ENCODE measurements at regions not wholly inside any gene's neighbourhood (a gene's known extent, or its start where the extent isn't known, plus 50 kb on each side); places are given as distances from the start of the nearest gene placed in this dataset.

DNA sequence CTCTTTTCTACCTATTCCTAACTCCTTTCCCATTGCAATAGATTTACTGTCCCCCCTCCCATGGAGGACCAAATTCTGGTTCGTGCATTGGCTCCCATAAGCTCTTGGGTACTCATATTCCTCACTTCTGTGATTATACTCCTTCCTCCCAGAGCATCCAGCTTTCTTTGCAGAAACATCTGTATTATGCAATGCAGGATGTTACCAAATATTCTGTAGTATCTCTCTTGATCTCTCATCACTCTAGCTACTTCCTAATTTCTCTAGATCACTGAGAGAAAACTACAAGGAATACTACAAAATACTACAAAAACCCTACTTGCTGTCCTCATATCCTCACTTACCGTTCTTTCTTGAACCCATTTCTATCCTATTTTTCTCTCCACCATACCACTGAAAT is 395.9 kb upstream of the HS3ST1 start:
- Histone ChIP-seq H3K79me2 (ENCODE audit: control insufficient read depth, insufficient read depth, low read length) (no peaks in the 10 kb centered on the region), H3K4me2 (replicated peaks; ENCODE audit: low read depth, low read length, poor library complexity, severe bottlenecking) (no peak overlapping the region), H3K36me3 (replicated peaks in 1 of 2; ENCODE audit: control extremely low read depth in 1 of 2, control insufficient read depth in 1 of 2, extremely low read depth in 1 of 2, insufficient read depth in 2 of 2, low read length in 1 of 2) (no peaks in the 10 kb centered on the region), H2AFZ (ENCODE audit: insufficient read depth, low read depth, low read length, poor library complexity, severe bottlenecking) (no peak overlapping the region), H3K4me1 (ENCODE audit: control insufficient read depth in 2 of 2, insufficient read depth in 2 of 2, low read length in 2 of 2) (no peaks in the 10 kb centered on the region), H4K20me1 (ENCODE audit: control insufficient read depth, insufficient read depth, low read length, poor library complexity, severe bottlenecking) (no peaks in the 10 kb centered on the region), H3K27me3 (replicated peaks in 1 of 4; ENCODE audit: control extremely low read depth in 1 of 4, control insufficient read depth in 3 of 4, insufficient read depth in 4 of 4, low read length in 3 of 4) (no peaks in the 10 kb centered on the region), H3K27ac (ENCODE audit: low read length in 2 of 2) (no peak overlapping the region), H3K9ac (ENCODE audit: low read length) (no peak overlapping the region), H3K9me3 (ENCODE audit: control extremely low read depth in 1 of 3, control insufficient read depth in 2 of 3, insufficient read depth in 1 of 3, low read length in 2 of 3) (no peaks in the 10 kb centered on the region), H3K4me3 (ENCODE audit: control extremely low read depth in 1 of 5, extremely low read depth in 1 of 5, insufficient read depth in 1 of 5, low read depth in 2 of 5, low read length in 4 of 5) (no peak overlapping the region)
- H3K4me1 Mint-ChIP-seq, result no peaks in the 10 kb centered on the region
- no peak overlapping the region for H3K4me3 Mint-ChIP-seq
- H3K27ac Mint-ChIP-seq, result no peak overlapping the region
- POLR2A ChIA-PET, result no interaction called here
- no peaks in the 10 kb centered on the region for H3K27me3 Mint-ChIP-seq
- no peak for ATAC-seq (ENCODE audit: low read depth)
- no peak for TF ChIP-seq EZH2 (IDR thresholded peaks at IDR 0.05; ENCODE audit: borderline replicate concordance, insufficient read depth, low read depth, low read length, poor library complexity, severe bottlenecking)
- TF ChIP-seq, protein P1, sequence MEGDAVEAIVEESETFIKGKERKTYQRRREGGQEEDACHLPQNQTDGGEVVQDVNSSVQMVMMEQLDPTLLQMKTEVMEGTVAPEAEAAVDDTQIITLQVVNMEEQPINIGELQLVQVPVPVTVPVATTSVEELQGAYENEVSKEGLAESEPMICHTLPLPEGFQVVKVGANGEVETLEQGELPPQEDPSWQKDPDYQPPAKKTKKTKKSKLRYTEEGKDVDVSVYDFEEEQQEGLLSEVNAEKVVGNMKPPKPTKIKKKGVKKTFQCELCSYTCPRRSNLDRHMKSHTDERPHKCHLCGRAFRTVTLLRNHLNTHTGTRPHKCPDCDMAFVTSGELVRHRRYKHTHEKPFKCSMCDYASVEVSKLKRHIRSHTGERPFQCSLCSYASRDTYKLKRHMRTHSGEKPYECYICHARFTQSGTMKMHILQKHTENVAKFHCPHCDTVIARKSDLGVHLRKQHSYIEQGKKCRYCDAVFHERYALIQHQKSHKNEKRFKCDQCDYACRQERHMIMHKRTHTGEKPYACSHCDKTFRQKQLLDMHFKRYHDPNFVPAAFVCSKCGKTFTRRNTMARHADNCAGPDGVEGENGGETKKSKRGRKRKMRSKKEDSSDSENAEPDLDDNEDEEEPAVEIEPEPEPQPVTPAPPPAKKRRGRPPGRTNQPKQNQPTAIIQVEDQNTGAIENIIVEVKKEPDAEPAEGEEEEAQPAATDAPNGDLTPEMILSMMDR (IDR thresholded peaks at IDR 0.05), result no peak
- DNase-seq, result no peak
- CTCF ChIA-PET, result no interaction called here
- WGBS (ENCODE audit: insufficient coverage), result no CpG with 5 or more reads among the region's 2 CpGs
- no peaks in the 10 kb centered on the region for H3K9me3 Mint-ChIP-seq (ENCODE audit: insufficient read depth)
- intact Hi-C loops (cut with micrococcal nuclease), result no loop called here

DNA sequence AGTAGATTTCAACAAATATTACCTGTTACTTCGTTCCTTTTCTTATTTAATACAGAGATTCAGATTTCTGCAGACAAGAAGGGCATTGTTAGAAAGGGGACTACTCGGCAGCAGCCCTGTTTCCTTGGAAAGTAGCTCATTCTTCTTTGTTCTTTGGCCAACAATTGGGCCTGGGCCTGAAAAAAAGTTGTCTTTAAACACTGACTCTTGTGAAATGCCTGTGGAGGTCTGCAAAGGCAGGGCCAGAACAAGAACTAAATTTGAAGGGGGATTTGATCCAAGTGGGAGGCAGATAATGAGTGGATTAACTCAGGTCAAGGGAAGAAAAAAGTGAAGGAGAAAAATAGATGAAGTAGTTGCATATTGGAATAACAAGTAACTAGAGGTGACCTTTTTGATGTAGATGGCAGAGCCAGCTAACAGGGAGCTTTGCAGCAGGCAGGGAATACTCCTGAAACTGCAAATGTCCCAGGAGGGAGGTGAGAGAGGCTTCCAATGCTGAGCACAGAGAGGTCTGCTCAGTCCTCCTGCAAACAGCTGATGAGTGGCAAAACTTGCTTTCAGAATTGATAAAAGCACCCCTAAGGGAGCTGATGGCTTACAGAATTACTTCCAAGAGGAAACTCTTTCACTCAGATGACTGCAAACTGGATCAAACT is 393.2 kb upstream of the HS3ST1 start:
- Histone ChIP-seq H3K27me3 (replicated peaks in 1 of 4; ENCODE audit: control extremely low read depth in 1 of 4, control insufficient read depth in 3 of 4, insufficient read depth in 4 of 4, low read length in 3 of 4) (no peaks in the 10 kb centered on the region), H2AFZ (ENCODE audit: insufficient read depth, low read depth, low read length, poor library complexity, severe bottlenecking) (no peak overlapping the region), H3K79me2 (ENCODE audit: control insufficient read depth, insufficient read depth, low read length) (no peaks in the 10 kb centered on the region), H3K4me1 (ENCODE audit: control insufficient read depth in 2 of 2, insufficient read depth in 2 of 2, low read length in 2 of 2) (no peaks in the 10 kb centered on the region), H3K4me2 (replicated peaks; ENCODE audit: low read depth, low read length, poor library complexity, severe bottlenecking) (no peak overlapping the region), H3K27ac (ENCODE audit: low read length in 2 of 2) (no peak overlapping the region), H3K36me3 (replicated peaks in 1 of 2; ENCODE audit: control extremely low read depth in 1 of 2, control insufficient read depth in 1 of 2, extremely low read depth in 1 of 2, insufficient read depth in 2 of 2, low read length in 1 of 2) (no peaks in the 10 kb centered on the region), H3K4me3 (ENCODE audit: control extremely low read depth in 1 of 5, extremely low read depth in 1 of 5, insufficient read depth in 1 of 5, low read depth in 2 of 5, low read length in 4 of 5) (no peak overlapping the region), H3K9ac (ENCODE audit: low read length) (no peak overlapping the region), H4K20me1 (ENCODE audit: control insufficient read depth, insufficient read depth, low read length, poor library complexity, severe bottlenecking) (no peaks in the 10 kb centered on the region), H3K9me3 (ENCODE audit: control extremely low read depth in 1 of 3, control insufficient read depth in 2 of 3, insufficient read depth in 1 of 3, low read length in 2 of 3) (no peaks in the 10 kb centered on the region)
- TF ChIP-seq EZH2 (IDR thresholded peaks at IDR 0.05; ENCODE audit: borderline replicate concordance, insufficient read depth, low read depth, low read length, poor library complexity, severe bottlenecking), result no peak
- TF ChIP-seq, protein P1 (IDR thresholded peaks at IDR 0.05), result no peak
- no peak overlapping the region for H3K4me3 Mint-ChIP-seq
- H3K9me3 Mint-ChIP-seq (ENCODE audit: insufficient read depth), result no peaks in the 10 kb centered on the region
- H3K27me3 Mint-ChIP-seq, result no peaks in the 10 kb centered on the region
- ChIA-PET CTCF (no interaction called here), POLR2A (no interaction called here)
- no peak overlapping the region for H3K27ac Mint-ChIP-seq
- H3K4me1 Mint-ChIP-seq, result no peaks in the 10 kb centered on the region
- 100% methylated on average over 1 of the region's 2 CpGs for WGBS (ENCODE audit: insufficient coverage)
- DNase-seq, result no peak
- intact Hi-C loops (cut with micrococcal nuclease), result no loop called here
- no peak for ATAC-seq (ENCODE audit: low read depth)

Measured in B cell (primary cell).